GM12874 (cell line): ENCODE measurements at regions not wholly inside any gene's neighbourhood (a gene's known extent, or its start where the extent isn't known, plus 50 kb on each side); places are given as distances from the start of the nearest gene placed in this dataset.

ENCODE experiments used
- CTCF ChIP-seq: IDR thresholded peaks from 2 replicates; pipeline ENCODE4 v1.5.1; 2011; ENCODE audit warnings: low read depth, mild to moderate bottlenecking, control low read depth, low read length, moderate library complexity; ENCODE audit not compliant: insufficient read depth

DNA sequence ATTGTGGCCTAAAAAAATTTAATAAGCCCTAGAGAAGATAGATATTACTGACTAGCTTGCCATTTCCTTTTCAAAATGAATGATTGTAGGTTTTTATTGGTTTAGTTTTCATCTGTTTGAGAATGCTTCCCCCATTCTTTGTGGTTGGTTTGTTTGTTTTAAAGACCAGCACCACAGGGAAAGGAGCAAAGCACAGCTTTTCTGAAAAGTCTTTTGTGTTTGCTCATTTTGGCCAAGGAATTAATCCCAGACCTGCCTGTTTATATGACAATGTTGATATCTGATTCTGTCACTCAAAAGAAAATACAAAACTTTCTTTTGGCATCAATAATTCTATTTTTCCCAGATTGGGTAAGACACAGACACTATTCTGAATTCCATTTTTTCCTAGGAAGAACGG lies 312.5 kb upstream of the FLRT2 start:
- no peak for TF ChIP-seq CTCF

DNA sequence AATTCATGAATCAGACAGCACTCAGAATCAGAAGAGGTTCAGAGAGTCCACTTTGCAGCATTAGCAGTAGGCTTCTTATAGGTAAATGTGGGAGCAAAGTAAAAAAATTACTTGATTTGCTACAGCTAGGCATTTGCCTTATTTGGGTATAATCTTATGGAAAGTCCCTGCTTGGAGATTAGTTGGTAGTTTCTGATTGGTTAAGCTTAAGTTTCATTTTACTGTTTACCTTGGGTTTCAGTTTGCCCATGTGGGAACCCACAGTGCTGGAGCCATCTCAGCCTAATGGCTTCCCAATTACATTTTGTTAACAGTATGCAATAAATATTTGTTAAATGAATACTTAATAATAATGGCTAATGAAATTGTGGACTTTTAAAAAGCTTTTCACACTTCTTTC lies 311.0 kb upstream of the FLRT2 start:
- no peak for TF ChIP-seq CTCF

DNA sequence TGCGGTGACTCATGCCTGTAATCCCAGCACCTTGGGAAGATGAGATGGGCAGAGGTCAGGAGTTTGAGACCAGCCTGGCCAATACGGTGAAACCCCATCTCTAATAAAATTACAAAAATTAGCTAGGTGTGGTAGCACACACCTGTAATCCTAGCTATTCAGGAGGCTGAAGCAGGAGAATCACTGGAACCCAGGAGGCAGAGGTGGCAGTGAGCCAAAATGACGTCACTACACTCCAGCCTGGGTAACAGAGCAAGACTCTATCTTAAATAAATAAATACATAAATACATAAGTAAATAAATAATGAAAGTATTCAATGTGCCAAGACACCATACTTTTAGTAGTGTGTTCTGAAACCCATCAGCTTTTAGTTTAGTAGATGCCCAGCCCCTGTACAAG lies 308.1 kb upstream of the FLRT2 start:
- TF ChIP-seq CTCF: no peak

GRCh38 chr14:85222341-85222740 lies 307.6 kb upstream of the FLRT2 start:
- no peak for TF ChIP-seq CTCF

DNA sequence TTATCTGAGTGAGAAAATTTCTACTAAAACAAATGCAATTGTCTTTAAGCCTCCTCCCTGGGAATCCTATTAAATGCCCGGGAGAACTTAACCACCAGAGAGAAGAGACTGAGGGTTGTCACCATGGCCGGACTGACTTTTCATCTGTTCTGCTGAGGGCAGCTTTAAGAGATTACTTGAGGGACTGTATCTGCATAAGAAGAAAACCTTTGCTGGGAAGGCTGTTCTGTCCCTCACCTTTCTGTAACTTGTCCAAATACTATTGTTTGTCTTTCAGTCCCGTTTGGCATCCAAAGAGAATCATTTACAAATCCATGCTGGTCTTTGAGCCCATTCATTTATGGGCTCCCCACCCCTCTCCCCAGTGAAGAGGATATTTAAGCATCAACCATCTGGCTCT lies 306.3 kb upstream of the FLRT2 start:
- no peak for TF ChIP-seq CTCF

DNA sequence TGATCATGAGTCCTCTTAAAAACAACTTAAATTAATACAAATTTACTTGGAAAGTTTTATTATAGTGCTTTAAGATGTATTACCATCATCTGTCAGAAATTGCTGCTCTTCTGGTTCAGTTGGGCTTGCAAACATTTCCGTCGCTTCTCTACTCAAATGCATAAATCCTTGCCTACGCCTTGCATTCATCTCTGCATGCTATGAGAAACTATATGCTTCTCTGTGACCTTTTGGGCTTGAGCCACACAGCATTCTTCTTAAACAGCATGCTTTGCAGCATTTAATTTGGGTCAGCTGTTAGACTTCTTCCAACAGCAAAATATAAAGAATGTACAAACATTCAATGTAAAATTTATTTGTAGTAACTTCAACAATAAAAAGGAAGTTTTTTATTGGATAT lies 305.7 kb upstream of the FLRT2 start:
- TF ChIP-seq CTCF: no peak

DNA sequence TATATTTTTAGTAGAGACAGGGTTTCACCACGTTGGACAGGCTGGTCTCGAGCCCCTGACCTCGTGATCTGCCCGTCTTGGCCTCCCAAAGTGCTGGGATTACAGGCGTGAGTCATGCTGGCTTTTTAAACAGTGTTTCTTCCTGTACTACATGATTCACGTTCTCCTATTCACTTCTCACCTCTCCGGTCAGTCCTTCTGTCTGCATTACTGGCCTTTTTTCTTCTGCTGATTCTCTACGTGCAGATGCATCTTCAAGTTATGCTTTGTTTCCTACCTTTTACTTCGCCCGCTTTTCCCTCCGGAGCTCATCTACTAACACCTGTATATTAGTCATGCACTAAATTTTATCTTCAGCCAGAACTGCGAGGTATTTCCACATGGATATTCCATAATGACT lies 296.2 kb upstream of the FLRT2 start:
- TF ChIP-seq CTCF: no peak
